HG03097 (cell line): ENCODE measurements at regions not wholly inside any gene's neighbourhood (a gene's known extent, or its start where the extent isn't known, plus 50 kb on each side); places are given as distances from the start of the nearest gene placed in this dataset.

ENCODE experiments used
- ATAC-seq: cut with Tn5 transposase; IDR thresholded peaks from one replicate; pipeline ENCODE4 v1.9.1; 2021; ENCODE audit not compliant: unreplicated experiment, low FRiP score

DNA sequence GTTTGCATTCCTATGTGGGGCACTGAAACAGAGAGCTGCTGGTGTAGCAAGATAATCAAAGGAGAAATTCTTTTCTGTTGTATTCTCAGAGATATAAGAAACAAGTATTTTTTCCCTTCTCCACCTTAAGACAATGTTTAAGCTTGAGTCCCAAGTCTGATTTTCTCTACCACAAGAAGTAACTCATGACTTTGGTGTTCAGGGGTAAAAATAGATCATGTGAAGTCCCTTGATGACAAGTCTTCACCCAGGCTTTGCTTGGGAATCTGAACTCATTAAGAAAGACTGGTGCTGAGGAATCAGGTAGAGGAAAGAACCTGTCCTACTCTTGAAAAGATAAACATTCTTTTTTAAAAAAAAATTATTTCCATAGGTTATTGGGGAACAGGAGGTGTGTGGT is 205.6 kb downstream of the ALDH8A1 start:
- ATAC-seq = no peak

DNA sequence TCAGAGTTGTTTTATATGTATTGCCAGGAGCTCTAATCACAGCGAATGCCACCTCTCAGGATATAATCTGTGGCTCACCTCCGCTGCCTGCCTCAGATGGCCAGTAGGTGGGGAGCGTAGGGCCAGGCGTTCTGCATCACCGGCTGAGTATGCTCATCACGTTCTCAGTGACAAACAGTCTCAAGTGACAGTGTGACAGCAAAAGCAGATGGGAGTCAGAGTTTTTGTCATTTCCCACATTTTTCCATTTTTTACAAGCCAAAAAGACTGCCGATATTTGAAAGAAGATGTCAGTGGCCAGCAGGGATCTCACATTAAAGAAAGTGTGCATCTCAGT is 208.7 kb downstream of the ALDH8A1 start:
- no peak for ATAC-seq

DNA sequence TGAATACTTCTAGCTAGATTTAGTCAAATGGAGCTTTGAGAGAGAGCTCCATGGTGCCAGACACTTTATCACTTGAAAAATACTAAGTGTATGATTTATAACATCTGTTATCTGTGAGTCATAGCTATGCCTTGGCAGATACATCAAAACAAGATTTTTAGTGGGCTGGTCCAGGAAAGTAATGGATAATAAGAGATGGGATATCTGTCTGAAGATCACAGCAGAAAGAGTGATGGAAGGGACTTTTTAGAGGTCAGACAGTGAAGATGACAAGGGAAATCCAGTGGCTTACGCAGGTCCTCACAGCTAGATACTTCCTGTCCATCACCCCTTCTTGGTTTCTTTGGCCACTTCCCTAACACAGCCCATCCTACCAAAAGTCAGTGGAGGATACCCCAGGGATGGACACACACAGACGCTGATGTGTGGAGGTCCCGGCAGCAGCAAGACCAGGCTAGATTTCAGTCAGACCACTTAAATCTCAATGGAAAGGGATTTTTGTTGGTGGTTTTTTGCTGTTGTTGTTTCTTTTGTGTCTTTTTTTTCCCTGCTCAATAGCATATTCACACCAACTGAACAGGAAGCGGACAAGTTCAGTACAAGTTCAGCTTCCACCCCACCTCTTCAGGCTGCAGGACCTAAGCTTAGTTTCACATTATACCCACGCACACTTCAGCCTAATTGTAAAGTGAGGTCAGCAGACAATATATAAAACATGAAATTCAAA is 209.3 kb downstream of the ALDH8A1 start:
- ATAC-seq = no peak

DNA sequence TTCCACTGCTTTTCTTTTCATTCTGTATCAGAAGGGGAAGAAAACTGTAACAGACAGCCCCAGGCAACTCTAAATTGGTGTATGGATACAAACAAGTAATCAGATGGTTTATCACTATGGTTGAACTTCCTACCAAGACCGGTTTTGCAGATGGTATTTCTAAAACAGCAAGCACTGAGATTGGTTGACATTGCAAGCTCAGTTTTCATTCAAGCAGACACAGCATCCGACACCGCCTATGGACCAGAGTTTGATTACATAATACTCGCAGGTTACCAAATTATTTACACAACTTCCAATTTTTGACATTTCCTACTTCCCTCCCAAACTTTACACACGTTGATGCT is 209.9 kb downstream of the ALDH8A1 start:
- ATAC-seq = no peak

DNA sequence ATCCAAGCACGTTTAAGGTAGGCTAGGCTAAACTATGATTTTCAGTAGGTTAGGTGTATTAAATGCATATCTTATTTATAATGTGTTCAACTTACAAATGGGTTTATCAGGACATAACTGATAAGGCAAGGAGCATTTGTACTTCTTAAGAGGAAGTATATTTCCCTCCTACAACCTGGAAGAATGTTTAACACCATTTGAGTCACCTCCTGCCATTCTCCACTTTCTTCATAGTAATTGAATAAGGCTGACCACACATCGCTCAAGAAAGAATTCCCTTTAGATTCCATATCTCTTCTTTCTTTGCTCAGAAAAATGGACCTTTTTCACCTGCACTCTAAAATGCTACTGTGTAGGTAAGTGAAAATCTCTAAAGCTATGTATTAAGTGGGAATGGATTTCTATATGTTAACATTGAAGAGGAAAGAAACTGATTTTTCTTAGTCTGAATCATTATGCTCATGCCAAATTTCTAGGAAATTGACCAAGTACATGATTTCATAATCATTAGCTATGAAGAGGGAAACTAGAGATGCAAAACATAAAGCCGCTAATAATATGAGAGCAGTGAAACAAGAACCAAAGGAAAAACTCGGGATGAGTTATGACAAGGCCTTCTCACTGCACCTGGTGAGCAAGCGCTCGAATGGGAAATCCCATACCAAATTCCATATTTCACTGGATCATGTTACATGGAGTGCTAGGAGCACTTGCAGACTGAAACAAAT is 210.4 kb downstream of the ALDH8A1 start:
- ATAC-seq = no peak

DNA sequence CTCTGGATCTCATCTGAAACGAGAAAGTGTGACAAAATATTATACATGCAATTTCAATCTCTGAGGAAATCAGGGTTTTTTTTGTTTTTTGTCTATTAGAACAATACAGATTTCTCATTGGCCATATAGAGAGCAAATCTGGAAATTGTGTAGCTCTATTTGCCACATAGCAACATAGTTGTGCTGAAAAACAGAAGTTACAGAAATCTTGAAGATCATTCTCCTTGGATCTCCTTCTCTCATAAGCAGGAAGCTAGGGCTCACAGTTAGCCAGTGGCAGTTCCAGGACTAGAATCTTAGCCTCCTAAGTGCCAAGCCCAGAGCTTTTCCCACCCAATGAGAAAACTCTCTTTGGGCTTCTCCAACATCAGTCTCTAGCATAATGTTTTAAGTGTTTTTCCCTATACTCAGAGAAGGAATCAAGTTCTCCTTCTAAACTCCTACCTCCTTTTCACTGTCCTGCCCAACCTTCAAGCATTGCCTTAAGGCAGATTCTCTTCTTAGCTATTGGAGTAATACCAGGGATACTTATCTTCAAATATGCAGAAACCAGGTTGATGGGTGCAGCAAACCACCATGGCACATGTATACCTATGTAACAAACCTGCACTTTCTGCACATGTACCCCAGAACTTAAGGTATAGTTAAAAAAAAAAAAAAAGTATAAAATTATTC is 211.6 kb downstream of the ALDH8A1 start:
- ATAC-seq = no peak

DNA sequence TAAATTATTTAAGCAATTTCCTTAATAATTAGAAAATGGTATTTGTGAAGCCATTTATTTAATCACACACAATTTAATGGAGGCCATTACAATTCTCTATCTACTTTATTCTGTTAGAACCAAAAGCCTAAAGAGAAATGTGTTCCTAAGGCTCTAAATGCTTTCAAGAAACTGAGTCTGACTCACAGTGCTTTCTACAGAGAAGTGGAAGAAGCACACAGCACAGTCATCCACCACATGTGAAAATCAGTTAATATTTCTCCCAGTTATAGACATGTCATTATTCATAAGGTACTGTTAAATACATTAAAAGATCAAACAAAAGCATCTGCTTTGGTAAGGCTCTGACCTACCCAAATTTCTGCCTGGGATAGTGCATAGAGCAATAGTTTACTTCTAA is 214.4 kb downstream of the ALDH8A1 start:
- ATAC-seq = no peak

DNA sequence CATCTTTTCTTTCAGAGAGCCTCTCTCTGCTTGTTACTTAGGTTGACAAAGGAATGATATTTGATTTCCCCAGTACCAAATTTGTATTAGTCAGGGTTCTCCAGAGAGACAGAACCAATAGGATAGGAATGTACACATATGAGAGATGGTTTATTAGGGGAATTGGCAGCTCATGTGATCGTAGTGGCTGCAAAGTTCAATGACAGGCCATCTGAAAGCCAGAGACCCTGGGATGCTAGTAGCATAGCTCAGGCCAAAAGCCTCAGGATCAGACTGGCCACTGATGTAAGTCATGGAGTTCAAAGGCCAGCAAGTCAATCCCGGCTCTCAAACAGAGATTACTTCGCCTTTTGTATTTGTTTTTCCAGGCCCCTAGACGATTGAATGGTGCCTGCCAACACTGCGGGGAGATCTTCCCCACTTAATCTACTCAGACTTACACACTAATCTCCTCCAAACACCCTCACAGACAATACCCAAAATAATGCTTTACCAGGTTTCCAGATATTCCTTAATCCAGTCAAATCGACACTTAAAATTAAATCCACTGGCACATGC is 215.5 kb downstream of the ALDH8A1 start:
- no peak for ATAC-seq

DNA sequence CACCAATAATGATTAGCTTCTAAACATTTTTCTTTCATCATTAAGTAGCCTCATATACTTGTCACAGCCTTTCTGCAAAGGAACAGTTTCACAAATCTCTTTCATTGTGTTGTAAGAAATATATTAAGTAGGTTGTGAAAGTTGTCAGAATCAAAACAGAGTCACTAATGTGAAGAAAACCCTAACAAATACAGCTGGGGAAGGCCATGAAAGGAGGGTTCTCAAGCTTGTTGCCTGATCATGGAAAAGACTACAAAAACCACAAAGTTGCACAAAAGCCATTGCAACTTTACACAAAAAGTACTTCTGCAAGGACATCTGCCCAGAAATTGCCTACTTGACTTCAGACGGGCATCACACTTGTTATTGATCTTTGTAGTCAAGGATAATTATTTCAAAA is 216.1 kb downstream of the ALDH8A1 start:
- ATAC-seq = no peak

DNA sequence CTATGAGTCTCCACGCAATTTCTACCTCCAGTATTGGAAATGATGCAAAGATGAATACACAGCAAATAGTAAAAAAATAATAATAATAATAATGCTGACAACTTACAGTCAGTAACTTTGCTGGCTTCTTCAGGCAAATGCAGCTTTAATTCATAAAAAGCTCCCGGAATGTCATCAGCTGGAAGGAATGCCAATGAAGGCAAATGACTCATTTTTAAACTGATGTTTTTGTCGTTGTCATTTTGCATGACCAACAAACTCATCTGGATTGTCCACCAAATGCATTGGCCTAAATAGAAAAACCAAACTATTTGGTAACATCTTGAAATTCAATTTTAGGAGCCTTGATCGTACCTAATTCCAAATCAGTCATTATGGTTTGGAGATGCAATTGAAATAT is 217.1 kb downstream of the ALDH8A1 start:
- ATAC-seq = no peak

DNA sequence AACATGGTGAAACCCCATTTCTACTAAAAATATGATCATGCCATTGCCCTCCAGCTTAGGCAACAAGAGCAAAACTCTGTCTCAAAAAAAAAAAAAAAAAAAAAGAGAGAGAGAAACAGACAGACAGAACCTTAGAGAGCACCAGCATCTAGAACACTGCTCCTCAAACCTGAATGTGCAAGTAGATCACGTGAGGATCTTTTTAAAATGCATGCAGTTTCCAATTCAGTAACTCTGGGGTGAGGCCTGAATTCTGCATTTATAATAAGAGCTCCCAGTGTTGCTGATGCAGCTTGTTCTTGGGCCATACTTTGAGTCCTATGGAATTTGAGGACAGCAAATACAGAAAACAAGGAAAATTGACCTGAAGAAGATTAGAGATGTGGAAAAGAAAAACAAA is 218.3 kb downstream of the ALDH8A1 start:
- ATAC-seq = no peak

DNA sequence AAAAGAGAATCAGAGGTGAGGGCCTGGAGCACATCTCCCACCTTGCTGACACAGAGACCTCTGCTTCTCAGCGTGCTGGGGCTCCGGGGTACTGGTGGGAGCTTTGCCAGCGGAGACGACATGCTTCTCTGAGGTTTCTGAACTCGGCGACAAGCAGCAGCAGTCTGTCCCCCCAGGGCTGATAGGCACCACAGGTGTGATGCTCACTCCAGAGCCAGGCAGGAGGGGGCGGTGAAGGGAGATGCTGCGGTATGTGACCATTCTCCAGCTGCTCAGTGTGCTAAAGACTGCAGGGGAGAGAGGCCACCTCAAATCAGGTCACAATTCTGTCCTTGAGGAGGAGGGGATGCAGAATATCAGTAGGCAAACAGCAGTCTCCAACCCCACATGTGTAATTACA is 219.9 kb downstream of the ALDH8A1 start:
- ATAC-seq = no peak

DNA sequence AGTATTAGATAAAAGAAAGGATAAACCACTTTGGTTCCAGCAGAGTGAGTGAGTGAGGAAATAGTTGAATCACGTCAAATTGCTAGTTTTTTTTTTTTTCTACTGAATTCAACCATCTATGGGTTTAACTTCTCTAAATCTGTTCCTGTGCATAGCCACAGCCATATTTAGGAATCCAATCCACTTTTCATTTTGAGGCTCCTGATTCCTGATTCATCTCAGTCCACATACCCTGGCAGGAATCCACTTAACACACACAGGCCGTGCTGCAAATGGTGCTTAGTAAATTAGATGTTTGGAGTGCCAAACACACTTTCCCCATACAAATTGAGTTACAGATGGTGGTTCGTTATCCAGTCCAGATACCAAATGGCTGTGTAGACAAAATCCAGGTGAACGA is 220.3 kb downstream of the ALDH8A1 start:
- ATAC-seq = no peak

DNA sequence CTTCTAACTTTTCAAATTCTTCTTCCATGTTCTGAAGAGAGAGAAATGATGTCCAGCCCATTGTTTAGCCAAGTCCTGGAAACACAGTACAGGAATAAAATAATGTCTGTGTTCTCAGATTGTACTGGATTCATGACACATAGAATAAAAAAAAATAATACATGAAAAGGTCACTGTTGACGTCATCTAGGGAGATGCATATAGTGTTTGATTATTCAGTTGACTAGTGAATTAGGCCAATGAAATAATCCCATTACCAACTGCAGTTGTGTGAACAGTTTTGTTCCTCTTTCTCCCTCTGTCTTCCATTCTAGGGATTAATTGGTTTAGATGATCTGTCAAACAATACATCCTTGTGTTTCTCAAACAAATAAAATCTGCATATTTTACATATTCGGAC is 222.8 kb downstream of the ALDH8A1 start:
- ATAC-seq = no peak

DNA sequence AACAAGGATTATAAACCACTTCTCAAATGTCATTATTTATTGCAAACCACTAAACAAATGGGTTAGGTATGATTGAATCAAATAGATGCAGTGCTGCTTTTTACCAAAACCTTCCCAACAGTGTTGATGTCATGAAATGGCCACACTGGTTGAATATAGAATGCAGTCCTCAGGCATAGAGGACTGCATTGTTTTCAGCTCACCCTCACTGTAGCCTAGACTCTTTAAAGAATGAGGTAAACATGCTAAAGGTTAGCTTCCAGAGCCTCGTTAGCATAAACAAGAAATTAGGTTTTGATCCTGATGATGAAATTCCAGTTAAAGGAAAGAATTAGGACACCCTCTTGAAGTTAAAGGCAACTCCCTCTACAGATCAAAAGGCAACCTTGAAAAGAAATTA is 224.3 kb downstream of the ALDH8A1 start:
- no peak for ATAC-seq

DNA sequence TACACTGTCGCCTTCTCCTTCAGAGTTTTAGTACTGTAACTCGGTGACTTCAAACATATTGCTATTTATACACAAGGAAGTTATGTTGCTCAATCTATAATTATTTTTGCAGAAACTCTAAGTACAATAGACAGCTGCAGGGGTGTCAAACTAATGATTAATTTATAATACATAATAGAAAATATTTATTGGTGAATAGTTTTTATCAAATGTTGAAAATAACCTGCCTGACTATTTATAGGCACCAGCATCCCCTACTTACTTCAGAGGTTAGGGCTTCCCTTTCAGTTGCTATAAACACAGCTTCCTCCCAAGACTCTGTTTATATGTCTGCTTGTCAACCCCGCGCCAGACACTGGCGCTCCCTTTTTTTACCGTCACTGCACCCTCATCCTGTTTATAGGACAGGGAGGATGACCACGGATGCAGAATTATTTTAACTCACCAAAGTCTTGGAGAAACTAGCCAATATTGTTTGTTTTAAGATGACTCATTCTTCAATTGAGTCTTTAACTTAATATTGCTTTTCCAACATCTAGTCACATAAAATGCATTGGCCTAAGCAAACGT is 225.0 kb downstream of the ALDH8A1 start:
- no peak for ATAC-seq

DNA sequence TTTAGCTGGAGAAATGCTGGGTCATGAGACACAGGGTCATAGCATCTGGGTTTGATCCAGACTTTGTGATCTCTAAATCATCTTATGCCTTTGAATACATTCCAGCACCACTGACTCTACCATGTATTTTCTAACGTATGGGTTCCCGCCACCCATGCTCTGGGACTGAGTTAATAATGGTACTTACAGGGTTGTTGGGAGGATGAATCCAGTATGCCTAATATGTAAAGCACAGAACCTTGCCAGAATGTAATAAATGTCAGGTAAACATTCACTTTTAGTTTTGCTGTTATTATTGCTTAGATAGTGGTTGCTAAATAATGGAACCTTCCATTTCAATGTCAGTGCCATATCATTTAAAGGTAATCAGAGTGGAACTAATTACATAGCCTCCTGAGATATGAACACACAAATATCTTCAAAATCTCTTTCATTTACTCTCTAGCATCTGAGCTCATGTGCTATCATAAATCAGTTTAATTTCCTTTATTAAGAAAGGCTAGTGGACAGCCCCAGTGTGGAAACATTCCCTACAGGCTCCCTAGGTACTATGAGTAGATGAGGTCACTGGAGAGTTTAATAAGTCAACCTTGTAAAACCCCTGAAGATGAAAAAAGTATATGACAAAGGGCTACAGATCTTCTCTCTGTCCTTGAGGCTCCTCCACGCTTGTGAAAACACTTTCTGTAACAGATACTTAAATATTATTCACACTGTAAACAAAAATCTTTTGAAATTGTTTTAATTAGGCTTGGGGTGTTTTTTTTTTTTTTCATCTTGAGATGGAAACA is 226.6 kb downstream of the ALDH8A1 start:
- ATAC-seq = no peak

DNA sequence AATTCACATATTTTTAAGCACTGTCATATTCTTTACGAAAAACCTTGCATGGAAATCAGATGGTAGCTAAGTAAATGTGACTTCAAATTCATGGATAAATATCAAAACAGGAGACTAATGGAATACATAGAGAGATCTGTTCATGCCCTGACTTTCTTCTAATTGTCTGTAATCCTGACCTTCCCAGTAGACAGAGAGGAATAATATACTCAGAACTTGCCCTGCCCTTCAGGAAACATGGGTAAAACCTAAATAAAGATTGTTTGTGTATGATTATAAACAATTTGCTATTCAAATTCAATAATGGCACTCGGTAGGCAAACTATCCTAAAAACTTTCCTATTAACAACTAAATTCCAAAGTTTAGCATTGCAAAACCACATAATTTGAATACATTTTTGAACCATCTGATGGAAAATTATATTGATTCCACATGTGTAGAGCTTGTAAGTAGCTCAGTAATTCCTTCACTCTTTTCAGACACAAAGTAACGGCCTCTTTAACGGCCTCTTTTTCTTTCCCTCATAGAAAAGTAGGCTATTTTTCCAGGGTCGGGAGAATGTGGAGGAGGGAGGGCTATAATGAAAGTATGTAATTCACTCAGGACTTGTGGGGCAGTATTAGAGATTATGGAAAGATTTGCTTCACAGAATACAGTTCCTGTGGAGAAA is 227.6 kb downstream of the ALDH8A1 start:
- no peak for ATAC-seq

DNA sequence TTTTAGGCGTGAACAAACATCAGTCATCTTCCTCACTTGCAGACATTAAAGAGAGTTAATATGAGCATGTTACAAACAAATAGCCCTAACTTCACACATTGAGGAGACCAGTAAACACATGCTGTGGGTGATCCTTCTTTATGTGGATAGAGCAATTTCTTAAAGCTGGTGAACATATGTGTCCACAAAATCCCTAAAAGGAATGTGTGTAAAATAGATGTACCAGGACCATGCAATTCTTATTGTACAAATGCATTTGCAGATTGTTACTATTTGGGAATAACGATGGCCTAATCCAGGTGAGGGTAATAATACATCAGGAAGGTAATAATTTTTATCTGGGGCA is 228.9 kb downstream of the ALDH8A1 start:
- ATAC-seq = no peak

DNA sequence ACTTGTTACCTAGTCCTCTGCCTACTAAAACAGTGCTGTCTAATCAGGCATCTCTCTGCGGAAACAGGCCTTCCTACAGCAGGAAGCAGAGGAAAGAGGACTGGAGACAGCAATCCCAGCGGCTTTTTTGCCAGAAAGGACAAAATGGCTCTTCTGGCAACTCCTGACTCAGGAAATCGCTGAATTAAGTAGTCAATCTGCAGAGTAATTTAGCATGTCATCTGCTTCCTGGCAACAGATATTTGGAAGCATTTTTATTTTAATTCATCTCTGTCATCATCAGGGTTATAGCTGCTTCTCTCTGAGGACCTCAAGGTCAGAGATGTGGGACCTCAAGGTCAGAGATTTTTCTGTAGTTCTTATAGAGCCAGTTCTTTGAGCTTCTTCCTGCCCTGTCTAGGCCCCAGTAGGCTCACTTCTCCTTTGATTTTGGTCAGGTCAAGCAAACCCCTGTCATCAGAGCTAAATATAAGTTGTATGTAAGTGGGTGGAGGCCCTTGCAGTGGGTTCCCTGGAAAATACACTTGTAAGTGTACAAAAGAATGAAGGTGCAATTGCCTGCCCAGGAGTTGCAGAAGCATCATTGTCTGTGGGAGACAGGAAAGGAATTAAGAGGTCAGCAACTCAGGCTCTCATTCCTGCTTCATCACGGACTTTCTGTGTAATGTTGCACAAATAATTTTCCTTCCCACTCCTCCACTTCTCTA is 229.4 kb downstream of the ALDH8A1 start:
- ATAC-seq = no peak
